ENCODE measurements at regions not wholly inside any gene's neighbourhood (a gene's known extent, or its start where the extent isn't known, plus 50 kb on each side); places are given as distances from the start of the nearest gene placed in this dataset.

DNA sequence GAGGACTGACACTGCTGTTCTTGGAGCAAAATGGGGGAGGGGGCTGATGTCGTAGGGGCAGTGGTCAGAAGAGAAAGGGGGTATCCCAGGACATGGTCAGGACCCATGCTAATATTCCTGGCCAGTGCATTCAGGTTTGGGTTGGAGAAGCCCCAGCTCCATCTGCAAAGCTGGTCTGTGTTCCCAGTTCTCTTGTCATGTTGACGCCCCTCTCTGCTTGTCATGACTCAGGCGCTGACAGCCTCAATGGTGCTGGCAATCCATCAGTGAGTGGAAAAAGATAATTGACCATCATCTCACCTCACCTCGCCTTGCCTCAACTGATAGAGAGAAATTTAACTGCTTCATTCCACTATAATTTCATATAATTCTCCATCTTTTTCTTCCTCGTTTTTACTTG is 283.1 kb upstream of the CADM1 start:
- no peaks in the 10 kb centered on the region for H3F3A ChIP-seq (ENCODE audit: low read depth)

DNA sequence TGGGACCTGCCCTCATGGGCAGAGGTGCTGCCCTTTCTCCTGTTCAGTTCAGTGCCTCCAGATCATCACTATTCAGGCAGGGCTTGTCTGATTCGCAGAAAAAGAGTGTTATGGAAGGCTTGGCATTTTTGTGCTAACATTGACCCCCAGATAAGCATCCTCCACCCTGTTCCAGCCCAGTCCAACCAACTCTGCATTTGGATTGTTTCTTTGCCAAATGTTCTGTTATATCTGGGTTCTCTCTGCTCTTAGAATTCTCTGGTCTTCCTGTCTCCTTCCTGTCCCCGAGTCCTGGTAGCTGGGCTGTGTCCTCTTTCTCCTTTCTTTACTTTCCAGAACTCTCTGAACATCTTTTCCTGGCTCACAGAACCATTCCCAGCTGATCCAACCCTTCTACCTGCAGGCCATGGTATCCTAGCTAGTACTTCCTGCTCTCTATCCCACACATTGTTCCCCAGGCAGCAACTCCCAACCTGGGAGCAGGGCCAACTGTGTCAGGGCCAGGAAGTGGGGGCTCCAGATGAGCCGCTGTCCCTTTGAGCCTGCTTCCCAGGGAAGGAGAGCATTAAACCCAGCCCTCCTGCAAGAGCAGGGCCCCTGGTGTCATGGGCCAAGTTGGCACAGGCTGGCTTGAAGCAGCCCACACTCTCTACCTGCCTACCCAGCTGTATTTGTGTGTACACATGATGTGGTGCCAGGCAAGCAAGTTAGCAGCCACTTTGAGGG is 280.7 kb upstream of the CADM1 start:
- Mint-ChIP-seq H3K36me3 (no peaks in the 10 kb centered on the region), H3K27me3 (ENCODE audit: insufficient read depth, low read depth) (peaks cover 4% of the 10 kb centered on the region), H3K27ac (no peak overlapping the region), H3K4me3 (no peak overlapping the region), H3K9me3 (no peaks in the 10 kb centered on the region), H3K4me1 (no peaks in the 10 kb centered on the region)
- no peak for TF ChIP-seq EZH2 (IDR thresholded peaks at IDR 0.05)
- no peak overlapping the region for H3K4me2 ChIP-seq
- no peak overlapping the region for H3K9ac ChIP-seq
- no peaks in the 10 kb centered on the region for H3K36me3 ChIP-seq
- no peaks in the 10 kb centered on the region for H3K79me2 ChIP-seq (ENCODE audit: low read depth)
- H3F3A ChIP-seq (ENCODE audit: low read depth) = no peaks in the 10 kb centered on the region
- H3K4me1 ChIP-seq = no peaks in the 10 kb centered on the region
- no peak overlapping the region for H3K4me3 ChIP-seq
- H2AFZ ChIP-seq (replicated peaks) = no peak overlapping the region
- no peak overlapping the region for H3K27ac ChIP-seq
- no peaks in the 10 kb centered on the region for H3K9me3 ChIP-seq (ENCODE audit: low read depth)
- H3K27me3 ChIP-seq = no peaks in the 10 kb centered on the region
- H4K20me1 ChIP-seq (ENCODE audit: low read depth) = no peaks in the 10 kb centered on the region
- no peak for DNase-seq (ENCODE audit: low spot score)

More for the DNA sequence above, 283.1 kb upstream of the CADM1 start:
- H3K36me3 Mint-ChIP-seq = no peaks in the 10 kb centered on the region
- H3K27me3 Mint-ChIP-seq (ENCODE audit: insufficient read depth, low read depth) = peaks cover 9% of the 10 kb centered on the region
- Histone ChIP-seq H3K9ac (no peak overlapping the region), H4K20me1 (ENCODE audit: low read depth) (no peaks in the 10 kb centered on the region), H3K79me2 (ENCODE audit: low read depth) (no peaks in the 10 kb centered on the region), H3K9me3 (ENCODE audit: low read depth) (no peaks in the 10 kb centered on the region), H2AFZ (replicated peaks) (no peak overlapping the region), H3K36me3 (no peaks in the 10 kb centered on the region), H3K4me1 (peaks cover 8% of the 10 kb centered on the region), H3K4me2 (no peak overlapping the region), H3K27me3 (no peaks in the 10 kb centered on the region), H3K4me3 (no peak overlapping the region), H3K27ac (no peak overlapping the region)
- DNase-seq (ENCODE audit: low spot score) = no peak
- H3K4me3 Mint-ChIP-seq = no peak overlapping the region
- no peaks in the 10 kb centered on the region for H3K4me1 Mint-ChIP-seq
- TF ChIP-seq EZH2 (IDR thresholded peaks at IDR 0.05) = no peak
- no peaks in the 10 kb centered on the region for H3K9me3 Mint-ChIP-seq
- no peak overlapping the region for H3K27ac Mint-ChIP-seq

DNA sequence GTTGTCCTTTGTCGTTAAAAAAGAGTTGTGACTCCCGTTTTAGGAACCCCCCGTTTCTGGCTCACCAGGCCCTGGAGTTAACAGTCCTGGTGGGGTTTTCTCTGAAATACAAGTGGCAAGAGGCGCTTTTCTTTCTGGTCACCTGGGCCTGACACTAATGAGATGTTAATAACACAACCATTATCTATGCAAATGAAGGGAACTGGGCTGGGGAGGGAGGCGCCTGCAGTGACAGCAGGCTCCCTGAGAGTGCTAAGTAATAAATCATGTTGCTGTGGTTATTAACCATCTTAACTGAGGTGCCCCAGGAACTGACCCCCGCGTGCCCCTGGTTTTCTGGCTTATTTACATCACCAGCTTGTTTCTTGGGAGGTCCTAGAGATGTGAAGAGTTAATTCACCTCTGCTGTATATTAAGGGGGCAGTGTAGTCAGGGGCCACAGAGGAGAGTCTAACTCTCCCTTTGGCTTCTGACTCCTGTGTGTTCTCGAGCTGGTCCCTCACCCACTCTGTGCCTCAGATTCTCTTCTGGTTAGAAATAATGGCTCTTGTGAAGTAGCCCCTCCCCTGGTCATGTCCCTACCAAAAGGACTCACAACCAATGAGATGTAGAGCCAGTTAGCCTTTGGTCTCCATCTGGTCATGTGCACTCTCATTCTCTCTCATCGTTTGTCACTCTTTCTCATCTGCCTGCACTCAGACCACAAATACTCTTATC is 276.6 kb upstream of the CADM1 start:
- Histone ChIP-seq H3K9me3 (ENCODE audit: low read depth) (no peaks in the 10 kb centered on the region), H3K4me2 (no peak overlapping the region), H3K27me3 (no peaks in the 10 kb centered on the region), H3K79me2 (ENCODE audit: low read depth) (no peaks in the 10 kb centered on the region), H3F3A (ENCODE audit: low read depth) (no peaks in the 10 kb centered on the region), H3K27ac (no peak overlapping the region), H3K4me3 (no peak overlapping the region), H3K9ac (no peak overlapping the region), H2AFZ (replicated peaks) (no peak overlapping the region), H4K20me1 (ENCODE audit: low read depth) (no peaks in the 10 kb centered on the region), H3K36me3 (no peaks in the 10 kb centered on the region), H3K4me1 (no peaks in the 10 kb centered on the region)
- Mint-ChIP-seq H3K27ac (no peak overlapping the region), H3K4me3 (no peak overlapping the region), H3K27me3 (ENCODE audit: insufficient read depth, low read depth) (peaks cover 5% of the 10 kb centered on the region), H3K36me3 (no peaks in the 10 kb centered on the region), H3K9me3 (no peaks in the 10 kb centered on the region), H3K4me1 (peaks cover 2% of the 10 kb centered on the region)
- TF ChIP-seq EZH2phosphoT487 (IDR thresholded peaks at IDR 0.05) (no peak), EZH2 (IDR thresholded peaks at IDR 0.05) (no peak)
- TF ChIP-seq, protein P1, sequence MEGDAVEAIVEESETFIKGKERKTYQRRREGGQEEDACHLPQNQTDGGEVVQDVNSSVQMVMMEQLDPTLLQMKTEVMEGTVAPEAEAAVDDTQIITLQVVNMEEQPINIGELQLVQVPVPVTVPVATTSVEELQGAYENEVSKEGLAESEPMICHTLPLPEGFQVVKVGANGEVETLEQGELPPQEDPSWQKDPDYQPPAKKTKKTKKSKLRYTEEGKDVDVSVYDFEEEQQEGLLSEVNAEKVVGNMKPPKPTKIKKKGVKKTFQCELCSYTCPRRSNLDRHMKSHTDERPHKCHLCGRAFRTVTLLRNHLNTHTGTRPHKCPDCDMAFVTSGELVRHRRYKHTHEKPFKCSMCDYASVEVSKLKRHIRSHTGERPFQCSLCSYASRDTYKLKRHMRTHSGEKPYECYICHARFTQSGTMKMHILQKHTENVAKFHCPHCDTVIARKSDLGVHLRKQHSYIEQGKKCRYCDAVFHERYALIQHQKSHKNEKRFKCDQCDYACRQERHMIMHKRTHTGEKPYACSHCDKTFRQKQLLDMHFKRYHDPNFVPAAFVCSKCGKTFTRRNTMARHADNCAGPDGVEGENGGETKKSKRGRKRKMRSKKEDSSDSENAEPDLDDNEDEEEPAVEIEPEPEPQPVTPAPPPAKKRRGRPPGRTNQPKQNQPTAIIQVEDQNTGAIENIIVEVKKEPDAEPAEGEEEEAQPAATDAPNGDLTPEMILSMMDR (IDR thresholded peaks at IDR 0.05) = no peak
- DNase-seq (ENCODE audit: low spot score) = no peak

DNA sequence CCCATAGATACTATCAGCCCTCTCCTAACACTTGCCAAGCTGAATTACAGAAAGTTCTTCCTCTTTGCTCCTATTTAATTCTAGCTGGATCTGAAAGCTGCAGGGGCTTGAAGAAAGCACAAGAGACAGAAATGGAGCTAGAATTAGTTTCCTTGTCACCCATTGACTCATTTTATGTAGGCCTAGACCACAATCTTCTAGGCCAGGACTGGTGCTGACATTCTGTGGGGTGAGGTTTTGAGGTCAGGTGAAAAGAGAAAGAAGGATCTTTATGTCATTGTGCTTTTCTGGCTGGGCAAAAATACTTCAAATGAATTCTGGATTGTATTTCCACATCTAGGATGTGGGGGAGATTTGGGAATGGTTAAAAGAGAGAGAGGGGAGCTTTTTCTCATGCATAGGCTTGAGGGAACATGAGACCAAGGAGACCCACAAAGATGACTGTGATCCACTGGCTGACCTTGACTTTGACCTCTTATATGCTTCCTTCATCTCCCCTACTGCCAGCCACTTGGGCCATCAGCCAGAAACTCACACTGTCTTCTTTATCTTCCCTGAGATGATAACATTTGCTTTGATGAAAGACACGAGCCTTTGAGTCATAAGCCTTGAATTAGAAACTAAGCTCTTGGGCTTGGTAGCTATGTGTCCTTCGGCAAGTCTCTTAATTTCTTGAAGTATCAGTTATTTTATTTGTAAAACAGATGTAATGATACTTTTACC is 274.9 kb upstream of the CADM1 start:
- no peak overlapping the region for H3K27ac Mint-ChIP-seq
- Histone ChIP-seq H3K79me2 (ENCODE audit: low read depth) (no peaks in the 10 kb centered on the region), H3K36me3 (no peaks in the 10 kb centered on the region), H3K9ac (no peak overlapping the region), H3F3A (ENCODE audit: low read depth) (no peaks in the 10 kb centered on the region), H3K27ac (no peak overlapping the region), H3K4me1 (no peaks in the 10 kb centered on the region), H4K20me1 (ENCODE audit: low read depth) (no peaks in the 10 kb centered on the region), H3K9me3 (ENCODE audit: low read depth) (no peaks in the 10 kb centered on the region), H2AFZ (replicated peaks) (no peak overlapping the region), H3K4me2 (no peak overlapping the region), H3K4me3 (no peak overlapping the region), H3K27me3 (no peaks in the 10 kb centered on the region)
- no peaks in the 10 kb centered on the region for H3K9me3 Mint-ChIP-seq
- TF ChIP-seq, protein P1 (IDR thresholded peaks at IDR 0.05) = no peak
- TF ChIP-seq EZH2phosphoT487 (IDR thresholded peaks at IDR 0.05) (no peak), EZH2 (IDR thresholded peaks at IDR 0.05) (no peak)
- H3K36me3 Mint-ChIP-seq = no peaks in the 10 kb centered on the region
- H3K4me3 Mint-ChIP-seq = no peak overlapping the region
- peaks cover 4% of the 10 kb centered on the region for H3K27me3 Mint-ChIP-seq (ENCODE audit: insufficient read depth, low read depth)
- peaks cover 2% of the 10 kb centered on the region for H3K4me1 Mint-ChIP-seq
- no peak for DNase-seq (ENCODE audit: low spot score)
